ENCODE measurements at regions not wholly inside any gene's neighbourhood (a gene's known extent, or its start where the extent isn't known, plus 50 kb on each side); places are given as distances from the start of the nearest gene placed in this dataset.

DNA sequence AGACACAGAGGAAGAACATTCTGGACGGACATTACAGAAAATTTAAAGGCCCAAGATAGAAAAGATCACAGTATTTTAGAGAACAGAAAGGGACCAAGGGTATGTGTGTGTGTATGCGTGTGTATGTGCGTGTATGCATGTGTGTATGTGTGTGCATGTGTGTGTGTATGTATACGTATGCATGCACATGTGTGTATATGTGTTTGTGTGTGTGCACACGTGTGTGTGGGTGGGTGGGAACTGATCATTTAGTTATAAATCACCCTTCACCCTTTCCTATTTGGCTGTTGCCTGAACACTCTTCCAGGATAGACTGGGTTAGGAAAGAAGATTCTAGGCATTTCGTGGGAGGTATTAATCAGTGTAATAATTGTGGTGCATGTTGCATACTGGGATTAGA lies 634.4 kb downstream of the DHX35 start:
- ATAC-seq = no peak
- peaks cover 0 to 22% (median 4%) of the 10 kb centered on the region in 7 donors for H3K27me3 ChIP-seq
- H3K36me3 ChIP-seq = no peaks in the 10 kb centered on the region
- WGBS, 2 donors = 85 to 89% methylated on average over 6 of the region's 6 CpGs
- TF ChIP-seq, protein P1, sequence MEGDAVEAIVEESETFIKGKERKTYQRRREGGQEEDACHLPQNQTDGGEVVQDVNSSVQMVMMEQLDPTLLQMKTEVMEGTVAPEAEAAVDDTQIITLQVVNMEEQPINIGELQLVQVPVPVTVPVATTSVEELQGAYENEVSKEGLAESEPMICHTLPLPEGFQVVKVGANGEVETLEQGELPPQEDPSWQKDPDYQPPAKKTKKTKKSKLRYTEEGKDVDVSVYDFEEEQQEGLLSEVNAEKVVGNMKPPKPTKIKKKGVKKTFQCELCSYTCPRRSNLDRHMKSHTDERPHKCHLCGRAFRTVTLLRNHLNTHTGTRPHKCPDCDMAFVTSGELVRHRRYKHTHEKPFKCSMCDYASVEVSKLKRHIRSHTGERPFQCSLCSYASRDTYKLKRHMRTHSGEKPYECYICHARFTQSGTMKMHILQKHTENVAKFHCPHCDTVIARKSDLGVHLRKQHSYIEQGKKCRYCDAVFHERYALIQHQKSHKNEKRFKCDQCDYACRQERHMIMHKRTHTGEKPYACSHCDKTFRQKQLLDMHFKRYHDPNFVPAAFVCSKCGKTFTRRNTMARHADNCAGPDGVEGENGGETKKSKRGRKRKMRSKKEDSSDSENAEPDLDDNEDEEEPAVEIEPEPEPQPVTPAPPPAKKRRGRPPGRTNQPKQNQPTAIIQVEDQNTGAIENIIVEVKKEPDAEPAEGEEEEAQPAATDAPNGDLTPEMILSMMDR (IDR thresholded peaks at IDR 0.05) = no peak
- H3K4me3 ChIP-seq = no peak overlapping the region
- H3K4me1 ChIP-seq = peaks cover 0 to 8% (median 0%) of the 10 kb centered on the region in 9 donors
- DNase-seq = no peak
- no peak overlapping the region for H3K27ac ChIP-seq
- peaks cover 0 to 3% (median 0%) of the 10 kb centered on the region in 11 donors for H3K9me3 ChIP-seq
- intact Hi-C loops (cut with DNase I) = no loop called here

- Histone ChIP-seq H3K9me3 (peaks cover 0 to 3% (median 0%) of the 10 kb centered on the region in 11 donors), H3K36me3 (no peaks in the 10 kb centered on the region), H3K4me3 (no peak overlapping the region), H3K27me3 (peaks cover 0 to 30% (median 0%) of the 10 kb centered on the region in 7 donors), H3K4me1 (peaks cover 0 to 21% (median 0%) of the 10 kb centered on the region in 9 donors), H3K27ac (no peak overlapping the region)
- ATAC-seq (no peak), DNase-seq (no peak)
- 44 to 49% methylated on average over 7 of the region's 7 CpGs for WGBS, 2 donors
- TF ChIP-seq, protein P1 (IDR thresholded peaks at IDR 0.05) = no peak
- intact Hi-C loops (cut with DNase I) = no loop called here
Observed at GRCh38 chr20:39592371-39592770, 630.2 kb downstream of the DHX35 start.

- intact Hi-C loops (cut with DNase I) = loop anchor here in 1 of 10 donors (10.0 kb wide), 1 partner anchor 147 kb away; no protein-coding TSS in a partner anchor
- WGBS, 2 donors = 17% methylated on average over 5 of the region's 5 CpGs
- Histone ChIP-seq H3K27ac (no peak overlapping the region), H3K4me1 (peaks cover 0 to 21% (median 0%) of the 10 kb centered on the region in 9 donors), H3K27me3 (peaks cover 0 to 31% (median 0%) of the 10 kb centered on the region in 7 donors), H3K9me3 (no peaks in the 10 kb centered on the region), H3K36me3 (no peaks in the 10 kb centered on the region), H3K4me3 (no peak overlapping the region)
- TF ChIP-seq, protein P1 (IDR thresholded peaks at IDR 0.05) = no peak
- DNase-seq (no peak), ATAC-seq (peak in 6 of 8 donors; percentile 44 to 78 (median 64))
Observed at GRCh38 chr20:39588148-39588757, 626.1 kb downstream of the DHX35 start.

- no peak overlapping the region for H3K27ac ChIP-seq
Observed at GRCh38 chr20:39581034-39581433, 618.9 kb downstream of the DHX35 start.

More at GRCh38 chr20:39581034-39581433, 618.9 kb downstream of the DHX35 start:
- no peak overlapping the region for H3K4me3 ChIP-seq
- WGBS, 2 donors = 67 to 68% methylated on average over 1 of the region's 1 CpG
- H3K27me3 ChIP-seq = peaks cover 0 to 13% (median 0%) of the 10 kb centered on the region in 7 donors
- intact Hi-C loops (cut with DNase I) = loop anchor here in 1 of 10 donors (10.0 kb wide), 1 partner anchor 154 kb away; no protein-coding TSS in a partner anchor
- TF ChIP-seq, protein P1 (IDR thresholded peaks at IDR 0.05) = no peak
- H3K4me1 ChIP-seq = no peaks in the 10 kb centered on the region
- H3K9me3 ChIP-seq = peaks cover 0 to under 1% (median 0%) of the 10 kb centered on the region in 11 donors
- ATAC-seq = peak in 1 of 8 donors; percentile 11
- no peaks in the 10 kb centered on the region for H3K36me3 ChIP-seq
- DNase-seq = no peak
